Naive thymus-derived CD4-positive, alpha-beta T cell (primary cell): ENCODE measurements at regions not wholly inside any gene's neighbourhood (a gene's known extent, or its start where the extent isn't known, plus 50 kb on each side); places are given as distances from the start of the nearest gene placed in this dataset.
"Not testable (repeated sequence)": the region's sequence is repeated elsewhere in the genome, so short reads cannot be mapped to it uniquely, and the experiment has no call there.

Experiments used
- ATAC-seq: fragments of 150-1000 bp; cut with Tn5 transposase; 2 replicates; pipeline ENCODE4 v1.10.0; 2021; ENCODE audit warnings: mild to moderate bottlenecking, moderate library complexity
- CTCF ChIA-PET: fragments of 350-600 bp; sonication (Branson Sonifier 250); formaldehyde crosslinking; loops from one replicate; lab custom pipeline; 2021; ENCODE audit warnings: antibody characterized with exemption; lab: Charles Lee
- POLR2A ChIA-PET: fragments of 350-600 bp; sonication (Branson Sonifier 250); formaldehyde crosslinking; loops from one replicate; lab custom pipeline; 2021; ENCODE audit warnings: antibody characterized with exemption, inconsistent platforms; lab: Charles Lee
- DNase-seq, 9 donors: peaks; one replicate each; pipeline versions ENCODE4 v3.0.0 to v3.0.0-alpha.2; 2020 to 2022; ENCODE audit warnings: mixed read lengths in 1 of 9
- H3K27ac ChIP-seq: one replicate; pipeline ENCODE4 v1.7.0; 2013; ENCODE audit warnings: mild to moderate bottlenecking, low read depth, low read length, moderate library complexity
- H3K27me3 ChIP-seq, 2 donors: one replicate each; pipeline ENCODE4 v1.7.0; 2013; ENCODE audit warnings: low read length in 2 of 2, mild to moderate bottlenecking in 2 of 2, moderate library complexity in 2 of 2; ENCODE audit not compliant: control insufficient read depth in 2 of 2, insufficient read depth in 2 of 2
- H3K36me3 ChIP-seq, 3 experiments: 1 replicate in 2 of 3; 2 replicates in 1 of 3; pipeline ENCODE4 v1.7.0; 2013; ENCODE audit warnings: low read length in 3 of 3, mild to moderate bottlenecking in 3 of 3, moderate library complexity in 1 of 3; ENCODE audit not compliant: insufficient read depth in 3 of 3, control insufficient read depth in 2 of 3
- H3K4me1 ChIP-seq, 2 donors: one replicate each; pipeline ENCODE4 v1.7.0; 2013; ENCODE audit warnings: low read length in 2 of 2, mild to moderate bottlenecking in 2 of 2, moderate library complexity in 1 of 2; ENCODE audit not compliant: control insufficient read depth in 2 of 2, insufficient read depth in 2 of 2
- H3K4me3 ChIP-seq: 2 replicates; pipeline ENCODE4 v1.7.0; 2013; ENCODE audit warnings: mild to moderate bottlenecking, low read length
- H3K9me3 ChIP-seq, 3 experiments: 1 replicate in 2 of 3; 2 replicates in 1 of 3; pipeline ENCODE4 v1.7.0; 2013; ENCODE audit warnings: low read length in 3 of 3; ENCODE audit not compliant: control insufficient read depth in 2 of 3
- H3K27ac Mint-ChIP-seq, 9 donors: one replicate each; pipeline ENCODE4 v1.8.0; 2020 to 2022; ENCODE audit warnings: mixed read lengths in 9 of 9, mild to moderate bottlenecking in 8 of 9, moderate library complexity in 5 of 9, inconsistent platforms in 2 of 9
- H3K27me3 Mint-ChIP-seq, 5 donors: one replicate each; pipeline ENCODE4 v1.8.0; 2021 to 2022; ENCODE audit warnings: mixed read lengths in 5 of 5, mild to moderate bottlenecking in 1 of 5
- H3K36me3 Mint-ChIP-seq, 5 donors: one replicate each; pipeline ENCODE4 v1.8.0; 2020 to 2022; ENCODE audit warnings: mixed read lengths in 5 of 5, mild to moderate bottlenecking in 3 of 5, inconsistent platforms in 1 of 5
- H3K4me1 Mint-ChIP-seq, 7 donors: one replicate each; pipeline ENCODE4 v1.8.0; 2020 to 2022; ENCODE audit warnings: mixed read lengths in 7 of 7, mild to moderate bottlenecking in 3 of 7, inconsistent platforms in 1 of 7
- H3K4me3 Mint-ChIP-seq, 10 donors: one replicate each; pipeline ENCODE4 v1.8.0; 2020 to 2022; ENCODE audit warnings: mild to moderate bottlenecking in 10 of 10, mixed read lengths in 10 of 10, moderate library complexity in 6 of 10, inconsistent platforms in 2 of 10
- H3K9me3 Mint-ChIP-seq, 11 donors: one replicate each; pipeline ENCODE4 v1.8.0; 2020 to 2022; ENCODE audit warnings: mixed read lengths in 11 of 11, mild to moderate bottlenecking in 4 of 11, inconsistent platforms in 1 of 11, moderate library complexity in 1 of 11
- intact Hi-C, 2 donors: fragments of 100-400 bp; cut with micrococcal nuclease; formaldehyde crosslinking; loops; one replicate each; pipeline ENCODE4 v1.15.1; 2023

GRCh38 chr7:135872861-135873260, 104.3 kb downstream of the MTPN start:
- H3K27ac Mint-ChIP-seq, H3K4me3 Mint-ChIP-seq, H3K27me3 ChIP-seq, H3K4me1 Mint-ChIP-seq, H3K36me3 ChIP-seq, H3K27ac ChIP-seq, H3K36me3 Mint-ChIP-seq, DNase-seq, CTCF ChIA-PET, ATAC-seq, intact Hi-C loops, POLR2A ChIA-PET, H3K9me3 ChIP-seq, H3K9me3 Mint-ChIP-seq, H3K4me1 ChIP-seq, H3K4me3 ChIP-seq: not testable (repeated sequence)
- peaks cover 4 to 14% (median 7%) of the 10 kb centered on the region in 5 donors for H3K27me3 Mint-ChIP-seq

GRCh38 chr7:135862586-135863340, 114.2 kb upstream of the FAM180A start:
- Mint-ChIP-seq H3K27ac (no peak overlapping the region), H3K27me3 (peaks cover 0 to 4% (median 0%) of the 10 kb centered on the region in 5 donors), H3K4me3 (no peak overlapping the region), H3K4me1 (peaks cover 0 to 2% (median 0%) of the 10 kb centered on the region in 7 donors), H3K9me3 (peaks cover 0 to 1% (median 0%) of the 10 kb centered on the region in 11 donors), H3K36me3 (no peaks in the 10 kb centered on the region)
- ATAC-seq: no peak
- DNase-seq: no peak
- intact Hi-C loops: no loop called here
- CTCF ChIA-PET: no interaction called here
- no peak overlapping the region for H3K27ac ChIP-seq
- no peaks in the 10 kb centered on the region for H3K27me3 ChIP-seq
- no peaks in the 10 kb centered on the region for H3K36me3 ChIP-seq
- POLR2A ChIA-PET: no interaction called here
- no peaks in the 10 kb centered on the region for H3K4me1 ChIP-seq
- H3K9me3 ChIP-seq: no peaks in the 10 kb centered on the region
- no peak overlapping the region for H3K4me3 ChIP-seq

GRCh38 chr7:135859538-135859937, 110.9 kb upstream of the FAM180A start:
- no peak for DNase-seq
- H3K27ac ChIP-seq: no peak overlapping the region
- no peaks in the 10 kb centered on the region for H3K27me3 ChIP-seq
- no peak overlapping the region for H3K27ac Mint-ChIP-seq
- no peaks in the 10 kb centered on the region for H3K9me3 ChIP-seq
- H3K36me3 Mint-ChIP-seq: no peaks in the 10 kb centered on the region
- ChIA-PET POLR2A (no interaction called here), CTCF (no interaction called here)
- intact Hi-C loops: no loop called here
- peaks cover 0 to 9% (median 4%) of the 10 kb centered on the region in 5 donors for H3K27me3 Mint-ChIP-seq
- peaks cover 0 to 2% (median 0%) of the 10 kb centered on the region in 11 donors for H3K9me3 Mint-ChIP-seq
- H3K4me3 Mint-ChIP-seq: no peak overlapping the region
- no peak for ATAC-seq
- no peaks in the 10 kb centered on the region for H3K4me1 ChIP-seq
- no peak overlapping the region for H3K4me3 ChIP-seq
- peaks cover 0 to 3% (median 0%) of the 10 kb centered on the region in 7 donors for H3K4me1 Mint-ChIP-seq
- no peaks in the 10 kb centered on the region for H3K36me3 ChIP-seq

GRCh38 chr7:135858851-135859250, 110.2 kb upstream of the FAM180A start:
- Histone ChIP-seq H3K4me1 (no peaks in the 10 kb centered on the region), H3K9me3 (no peaks in the 10 kb centered on the region), H3K36me3 (no peaks in the 10 kb centered on the region), H3K4me3 (no peak overlapping the region), H3K27me3 (no peaks in the 10 kb centered on the region), H3K27ac (no peak overlapping the region)
- Mint-ChIP-seq H3K27me3 (peaks cover 0 to 11% (median 7%) of the 10 kb centered on the region in 5 donors), H3K27ac (no peak overlapping the region), H3K9me3 (peaks cover 0 to 2% (median 0%) of the 10 kb centered on the region in 11 donors), H3K4me1 (peaks cover 0 to 3% (median 0%) of the 10 kb centered on the region in 7 donors), H3K36me3 (no peaks in the 10 kb centered on the region), H3K4me3 (no peak overlapping the region)
- intact Hi-C loops: no loop called here
- ATAC-seq (peak; percentile 14), DNase-seq (no peak)
- POLR2A ChIA-PET: no interaction called here
- CTCF ChIA-PET: no interaction called here

- Mint-ChIP-seq H3K27me3 (peaks cover 0 to 16% (median 12%) of the 10 kb centered on the region in 5 donors), H3K9me3 (peaks cover 0 to 2% (median 0%) of the 10 kb centered on the region in 11 donors), H3K36me3 (no peaks in the 10 kb centered on the region), H3K4me3 (no peak overlapping the region), H3K4me1 (peaks cover 0 to 3% (median 0%) of the 10 kb centered on the region in 7 donors), H3K27ac (no peak overlapping the region)
- no peak for ATAC-seq
- CTCF ChIA-PET: no interaction called here
- intact Hi-C loops: no loop called here
- Histone ChIP-seq H3K4me1 (no peaks in the 10 kb centered on the region), H3K9me3 (no peaks in the 10 kb centered on the region), H3K27ac (no peak overlapping the region), H3K27me3 (no peaks in the 10 kb centered on the region), H3K36me3 (no peaks in the 10 kb centered on the region), H3K4me3 (no peak overlapping the region)
- no peak for DNase-seq
- POLR2A ChIA-PET: no interaction called here
These were observed 109.8 kb upstream of the FAM180A start for GRCh38 chr7:135858379-135858778.

- Histone ChIP-seq H3K27ac (no peak overlapping the region), H3K36me3 (no peaks in the 10 kb centered on the region), H3K4me3 (no peak overlapping the region), H3K27me3 (no peaks in the 10 kb centered on the region), H3K4me1 (no peaks in the 10 kb centered on the region), H3K9me3 (no peaks in the 10 kb centered on the region)
- H3K4me3 Mint-ChIP-seq: no peak overlapping the region
- POLR2A ChIA-PET: no interaction called here
- peaks cover 0 to 3% (median 0%) of the 10 kb centered on the region in 7 donors for H3K4me1 Mint-ChIP-seq
- ATAC-seq (no peak), DNase-seq (no peak)
- intact Hi-C loops: no loop called here
- H3K27ac Mint-ChIP-seq: peak overlapping the region in 1 of 9 donors; percentile 3
- H3K9me3 Mint-ChIP-seq: peaks cover 0 to 2% (median 0%) of the 10 kb centered on the region in 11 donors
- CTCF ChIA-PET: no interaction called here
- no peaks in the 10 kb centered on the region for H3K36me3 Mint-ChIP-seq
- peaks cover 0 to 20% (median 13%) of the 10 kb centered on the region in 5 donors for H3K27me3 Mint-ChIP-seq
These were observed 109.1 kb upstream of the FAM180A start for GRCh38 chr7:135857519-135858274.
